ENCODE measurements at regions not wholly inside any gene's neighbourhood (a gene's known extent, or its start where the extent isn't known, plus 50 kb on each side); places are given as distances from the start of the nearest gene placed in this dataset.
A peak's percentile ranks its signal among the peaks of the same experiment; 100 is the strongest.

DNA sequence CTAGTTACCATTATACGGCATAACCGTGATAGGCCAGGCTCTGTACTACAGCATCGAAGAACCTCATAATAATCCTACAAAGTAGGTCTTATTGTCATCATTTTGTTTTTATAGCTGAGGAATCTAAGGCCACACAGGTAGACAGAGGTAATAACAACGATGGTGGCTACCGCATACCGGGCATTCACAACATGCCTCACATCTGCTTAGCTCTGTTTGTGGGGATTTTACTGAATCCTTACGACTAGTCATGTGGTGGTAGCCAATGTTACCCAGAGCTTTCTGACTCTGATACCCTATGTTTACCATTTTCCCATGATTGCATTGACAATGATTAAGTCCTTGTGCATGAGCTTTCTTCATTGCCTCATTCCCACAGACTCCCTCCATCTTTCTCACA, 269.4 kb downstream of the TCF7L2 start:
- DNase-seq (ENCODE audit: low spot score) = no peak

DNA sequence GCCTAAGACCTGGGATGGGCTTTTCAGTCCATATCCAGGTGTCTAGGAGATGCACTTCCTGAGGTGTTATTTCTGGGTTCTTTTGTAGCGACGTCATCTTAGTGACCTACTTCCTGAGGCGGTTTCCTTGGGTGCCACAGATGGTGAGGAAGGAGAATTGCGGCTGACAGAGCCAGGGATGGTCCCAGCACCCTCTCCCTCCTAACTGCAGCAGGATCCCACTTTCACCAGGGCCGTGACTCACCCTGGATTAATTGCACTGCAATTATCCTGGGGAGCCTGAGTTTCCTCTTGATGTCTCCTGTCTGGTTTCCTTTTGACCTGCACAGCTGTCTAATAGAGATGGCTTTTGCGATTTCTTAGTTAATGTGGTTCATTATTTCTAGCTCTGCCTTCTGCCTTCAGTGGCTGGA, 271.7 kb downstream of the TCF7L2 start:
- DNase-seq (ENCODE audit: low spot score) = no peak

DNA sequence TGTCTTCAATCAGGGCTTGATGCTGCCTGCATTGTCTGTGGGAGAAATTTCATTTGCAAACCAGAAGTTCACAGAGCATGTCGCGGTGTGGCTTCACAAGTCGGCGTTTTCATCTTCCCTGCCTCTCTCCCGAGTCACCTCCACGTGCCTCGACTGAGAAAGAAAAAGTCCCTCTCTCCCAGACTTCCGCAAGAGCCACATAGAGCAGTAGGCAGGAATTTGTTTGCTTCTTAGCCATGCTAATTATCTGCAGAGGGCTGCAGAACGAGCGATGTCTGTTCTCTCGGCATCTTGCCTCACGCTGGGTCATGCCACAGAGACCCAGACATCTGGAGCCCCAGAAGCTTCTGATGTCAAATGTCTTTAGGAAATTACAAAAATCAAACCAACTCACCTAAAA, 272.2 kb downstream of the TCF7L2 start:
- no peak for DNase-seq (ENCODE audit: low spot score)

DNA sequence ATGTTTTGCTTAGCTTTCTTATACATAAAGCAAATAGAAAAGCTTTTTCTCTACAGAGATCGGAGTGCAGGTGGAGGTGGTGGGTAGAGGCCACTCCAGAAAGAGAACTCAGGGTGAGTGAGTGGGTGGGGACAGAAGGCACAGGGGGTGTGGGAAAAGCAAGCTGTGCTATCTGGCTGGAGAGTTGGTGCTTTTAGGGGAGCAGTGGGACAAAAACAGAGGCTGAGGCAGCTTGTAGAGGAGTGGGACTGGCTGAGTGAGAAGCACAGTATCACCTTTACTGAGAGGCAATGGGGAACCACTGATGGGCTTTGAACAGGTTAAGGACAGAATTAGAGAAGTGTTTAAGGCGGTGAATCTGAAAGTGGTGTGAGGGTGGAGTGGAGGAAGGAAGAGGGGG, 275.3 kb downstream of the TCF7L2 start:
- DNase-seq (ENCODE audit: low spot score) = no peak

DNA sequence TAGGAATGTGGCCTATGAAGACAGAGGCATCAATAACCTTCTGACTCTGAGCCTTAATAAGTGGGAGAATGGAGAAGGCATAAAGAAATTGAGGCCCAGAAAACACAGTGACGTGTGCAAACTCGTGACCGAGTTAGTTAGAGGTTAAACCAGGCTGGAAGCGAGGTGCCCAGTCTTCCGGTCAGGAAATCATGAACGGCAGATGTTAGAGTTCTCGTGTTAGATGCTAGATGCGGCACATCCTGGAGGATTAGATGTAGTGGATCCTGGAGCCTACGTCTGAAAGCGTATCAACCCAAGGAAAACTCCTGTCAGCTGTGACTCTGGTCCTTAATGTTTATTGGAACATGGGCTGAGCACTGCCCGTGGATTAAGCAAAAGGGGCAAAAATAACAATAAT, 275.9 kb downstream of the TCF7L2 start:
- no peak for DNase-seq (ENCODE audit: low spot score)

DNA sequence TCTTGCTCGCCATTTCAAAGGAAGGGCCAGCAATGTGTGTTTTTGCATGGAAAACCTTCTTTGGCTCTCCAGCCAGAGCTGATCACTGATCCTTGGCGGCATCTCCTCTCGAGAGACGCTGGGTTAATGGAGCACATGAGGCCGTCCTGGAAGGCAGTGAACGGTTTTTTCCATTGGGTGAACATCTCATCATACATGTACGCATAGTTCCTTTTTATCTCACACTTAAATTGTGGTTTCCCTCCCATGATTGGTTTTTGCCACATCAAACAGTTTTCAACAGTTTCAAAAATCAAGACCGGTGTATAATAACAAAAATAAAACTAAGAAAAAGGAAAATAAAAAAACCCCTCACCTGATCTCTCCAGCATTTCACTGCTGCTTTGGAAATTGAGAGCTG, 276.4 kb downstream of the TCF7L2 start:
- no peak for DNase-seq (ENCODE audit: low spot score)

DNA sequence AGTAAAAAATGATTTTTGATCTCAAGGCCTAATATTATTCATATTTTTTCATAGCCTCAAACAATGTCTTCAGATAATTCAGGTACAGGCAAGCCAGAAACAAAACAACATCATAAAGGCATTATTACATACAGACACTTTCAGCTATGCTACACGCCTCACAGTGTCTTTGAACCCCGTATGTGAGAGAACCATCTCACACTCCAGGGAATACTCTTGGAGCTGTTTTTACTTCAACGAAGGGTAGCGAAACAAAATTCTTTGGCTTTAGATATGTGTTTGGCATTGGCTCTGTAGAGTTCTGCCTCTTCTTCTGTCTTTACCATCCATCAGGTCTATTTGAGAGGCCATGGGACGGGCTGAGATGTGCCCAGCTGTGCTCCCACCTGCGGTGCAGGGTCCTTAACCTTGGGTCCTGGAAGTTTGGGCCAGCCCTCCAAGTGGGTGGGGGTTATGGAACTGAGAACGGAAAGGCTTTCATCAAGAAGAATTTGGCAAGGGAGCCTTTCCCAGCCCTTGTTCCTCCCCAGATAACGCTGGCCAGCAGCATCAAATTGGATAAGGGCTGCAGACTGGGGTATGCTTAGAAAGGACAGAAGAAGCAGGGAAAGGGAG, 276.9 kb downstream of the TCF7L2 start:
- no peak for DNase-seq (ENCODE audit: low spot score)

DNA sequence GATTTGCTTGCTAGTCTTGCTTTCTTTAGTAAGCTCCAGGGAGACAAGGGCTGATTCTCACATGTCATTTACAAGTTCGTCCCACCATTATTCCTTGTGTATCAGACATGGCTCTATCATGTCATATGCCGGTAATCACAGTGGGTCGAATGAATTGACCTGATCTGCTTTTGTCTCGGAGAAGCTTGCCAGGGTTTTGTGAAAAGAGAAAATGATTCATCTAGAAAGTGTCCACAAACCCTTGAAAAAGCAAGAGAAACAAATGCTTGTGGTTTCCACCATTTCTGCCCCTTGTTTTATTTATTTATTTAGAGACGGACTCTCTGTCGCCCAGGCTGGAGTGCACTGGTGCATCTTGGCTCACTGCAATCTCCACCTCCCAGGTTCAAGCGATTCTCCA, 278.5 kb downstream of the TCF7L2 start:
- no peak for DNase-seq (ENCODE audit: low spot score)

DNA sequence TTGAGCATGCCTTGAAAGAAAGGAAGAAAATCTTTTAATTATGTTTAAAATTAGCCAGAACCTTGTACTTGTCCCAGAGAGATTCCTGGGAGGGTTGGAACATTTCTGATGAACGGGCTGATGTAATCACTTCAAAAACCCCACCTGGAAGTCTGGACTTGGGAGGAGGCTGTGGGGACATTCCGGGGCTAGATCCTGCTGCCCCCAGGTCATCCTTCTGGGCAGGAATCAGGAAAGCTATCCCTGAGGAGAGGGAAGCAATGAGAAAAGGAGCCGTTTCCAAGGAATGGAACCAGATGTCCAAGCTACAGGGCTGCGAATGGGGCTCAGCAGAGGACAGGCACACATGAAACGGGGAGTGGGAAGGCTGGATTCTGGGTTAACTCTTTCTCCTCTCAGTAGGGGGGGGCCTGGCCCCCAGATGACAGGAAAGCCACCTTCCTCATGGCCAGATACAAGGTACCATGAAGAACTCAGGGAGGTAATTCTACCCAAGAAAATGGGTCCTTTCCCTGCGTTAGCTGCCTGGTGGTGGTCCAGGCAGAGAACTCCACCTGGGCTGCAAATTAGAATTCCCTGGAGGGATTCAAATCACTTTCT, 280.1 kb downstream of the TCF7L2 start:
- no peak for DNase-seq (ENCODE audit: low spot score)

DNA sequence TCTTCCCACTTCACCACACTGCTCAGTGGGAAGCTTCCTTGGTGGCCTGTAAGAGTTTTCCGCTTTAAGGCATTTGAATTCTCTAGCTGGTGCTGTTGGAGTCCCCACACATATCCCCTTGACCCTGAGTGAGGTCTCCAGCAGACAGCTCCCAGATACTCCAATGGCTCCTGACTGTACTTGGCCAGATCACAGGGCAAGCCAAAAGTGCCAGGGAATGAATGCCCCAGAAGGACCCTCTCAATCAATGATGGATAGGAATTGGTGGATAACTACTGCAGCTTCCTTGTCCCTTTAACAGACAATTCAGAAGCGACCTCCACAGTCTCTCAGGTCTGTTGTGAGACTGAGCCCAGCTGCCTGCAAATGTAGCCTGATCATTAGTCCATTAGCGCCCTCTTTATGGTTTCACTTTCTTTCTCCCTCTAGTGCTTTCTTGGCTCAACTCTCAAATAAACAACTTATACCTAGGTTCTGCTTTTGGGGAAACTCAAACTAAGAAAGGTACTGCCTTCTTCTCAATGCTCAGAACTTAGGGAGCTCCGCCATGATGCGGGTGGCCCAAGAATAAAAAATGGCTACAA, 283.0 kb downstream of the TCF7L2 start:
- DNase-seq (ENCODE audit: low spot score) = no peak

DNA sequence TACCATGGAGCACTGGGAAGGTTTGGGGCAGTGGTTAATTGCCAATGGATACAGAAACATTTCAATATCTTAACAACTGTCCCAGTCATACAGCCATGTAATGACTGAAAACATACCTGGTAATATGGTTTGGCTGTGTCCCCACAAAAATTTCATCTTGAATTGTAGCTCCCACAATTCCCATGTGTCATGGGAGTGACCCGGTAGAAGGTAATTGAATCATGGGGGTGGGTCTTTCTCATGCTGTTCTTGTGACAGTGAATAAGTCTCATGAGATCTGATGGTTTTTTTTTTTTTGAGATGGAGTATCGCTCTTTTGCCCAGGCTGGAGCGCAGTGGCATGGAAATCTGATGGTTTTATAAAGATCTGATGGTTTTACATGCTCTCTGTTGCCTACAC, 284.4 kb downstream of the TCF7L2 start:
- no peak for DNase-seq (ENCODE audit: low spot score)

DNA sequence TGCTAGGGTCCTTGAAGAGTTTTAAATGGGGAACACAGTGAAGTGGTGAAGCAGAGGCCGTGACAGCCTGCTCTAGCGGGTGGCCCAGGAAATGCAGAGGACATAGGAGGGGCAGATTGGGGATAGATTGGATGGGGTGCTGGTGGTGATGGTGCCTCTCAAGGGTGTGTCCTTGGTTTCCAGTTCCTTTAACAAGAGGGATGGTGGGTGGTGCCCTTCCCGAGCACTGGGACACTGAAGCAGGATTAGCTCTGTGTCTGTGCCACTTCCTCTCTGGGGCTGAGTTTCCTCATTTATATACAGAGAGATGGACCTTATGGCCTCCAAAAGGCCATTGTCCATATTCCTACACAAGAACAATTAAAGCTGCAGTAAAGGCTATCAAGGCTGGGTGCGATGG, 285.5 kb downstream of the TCF7L2 start:
- peak; percentile 0 for DNase-seq (ENCODE audit: low spot score)

DNA sequence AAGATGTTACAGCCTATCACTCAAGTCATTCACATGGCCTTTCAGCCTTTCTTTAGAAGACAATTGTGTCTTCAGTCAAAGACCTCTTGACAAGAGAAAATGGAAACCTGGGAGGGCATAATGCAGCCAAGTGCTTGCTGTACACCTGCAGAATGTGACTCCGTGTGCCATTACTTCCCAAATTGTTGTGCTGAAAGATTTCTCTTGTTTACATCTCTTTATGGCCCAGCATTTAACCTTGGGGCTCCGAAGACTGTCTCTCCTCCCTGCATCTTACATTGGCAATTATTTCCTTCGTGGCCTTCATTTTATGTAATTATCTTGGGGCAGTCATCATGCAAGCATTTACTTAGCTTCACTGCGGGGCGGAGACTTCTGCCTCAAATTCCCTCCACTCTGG, 287.0 kb downstream of the TCF7L2 start:
- no peak for DNase-seq (ENCODE audit: low spot score)

DNA sequence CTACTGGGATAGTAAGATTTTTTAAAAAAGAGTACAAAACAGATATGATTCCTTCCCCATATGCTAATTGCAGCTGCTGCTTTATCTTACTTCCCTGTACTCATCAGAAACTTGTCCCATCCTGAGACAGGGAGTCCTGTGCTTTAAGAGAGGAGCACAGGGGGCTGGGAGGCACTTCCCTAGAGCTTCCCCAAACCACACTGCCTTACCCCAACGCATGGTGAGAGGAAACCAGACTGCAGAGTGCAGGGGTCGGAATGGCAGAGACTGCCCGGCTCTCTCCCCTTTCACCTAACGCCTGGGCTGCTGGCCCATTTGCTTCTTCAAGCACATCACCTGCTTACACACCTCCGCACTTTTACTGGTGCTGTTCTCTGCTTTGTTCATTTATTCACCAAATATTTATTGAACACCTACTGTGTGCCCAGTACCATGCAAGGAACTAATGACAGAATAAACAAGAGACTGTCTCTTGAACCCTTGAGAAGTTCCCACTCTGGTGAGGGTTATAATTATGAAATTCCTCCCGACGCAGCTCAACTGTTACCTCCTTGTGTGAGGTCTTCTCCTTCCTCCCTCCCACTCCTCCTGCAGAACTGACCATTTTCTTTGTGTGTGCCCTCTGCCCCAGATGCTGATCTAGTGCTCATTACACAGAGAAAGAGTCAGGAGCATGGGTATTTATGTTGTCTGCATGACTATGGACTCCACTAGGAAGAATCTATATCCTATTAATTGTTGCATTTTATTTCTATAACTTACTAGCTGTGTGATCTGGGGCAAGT, 289.7 kb downstream of the TCF7L2 start:
- no peak for DNase-seq (ENCODE audit: low spot score)

DNA sequence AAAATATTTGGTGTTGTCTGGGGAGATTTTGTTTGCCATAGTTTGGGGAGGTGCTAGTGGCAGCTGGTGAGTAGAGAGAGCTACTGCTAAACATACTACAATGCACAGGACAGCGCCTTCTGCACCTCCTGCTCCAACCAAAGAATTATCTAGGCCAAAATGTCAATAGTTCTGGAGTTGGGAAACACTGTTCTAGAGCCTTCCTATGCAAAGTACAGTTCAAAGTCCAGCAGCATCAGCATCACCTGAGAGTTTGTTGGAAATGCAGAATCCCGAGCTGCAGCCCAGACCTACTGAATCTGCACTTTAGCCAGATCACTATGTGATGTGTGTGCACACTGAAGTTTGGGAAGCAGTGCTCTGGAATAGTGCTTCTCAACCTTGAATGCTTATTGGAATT, 290.7 kb downstream of the TCF7L2 start:
- no peak for DNase-seq (ENCODE audit: low spot score)

DNA sequence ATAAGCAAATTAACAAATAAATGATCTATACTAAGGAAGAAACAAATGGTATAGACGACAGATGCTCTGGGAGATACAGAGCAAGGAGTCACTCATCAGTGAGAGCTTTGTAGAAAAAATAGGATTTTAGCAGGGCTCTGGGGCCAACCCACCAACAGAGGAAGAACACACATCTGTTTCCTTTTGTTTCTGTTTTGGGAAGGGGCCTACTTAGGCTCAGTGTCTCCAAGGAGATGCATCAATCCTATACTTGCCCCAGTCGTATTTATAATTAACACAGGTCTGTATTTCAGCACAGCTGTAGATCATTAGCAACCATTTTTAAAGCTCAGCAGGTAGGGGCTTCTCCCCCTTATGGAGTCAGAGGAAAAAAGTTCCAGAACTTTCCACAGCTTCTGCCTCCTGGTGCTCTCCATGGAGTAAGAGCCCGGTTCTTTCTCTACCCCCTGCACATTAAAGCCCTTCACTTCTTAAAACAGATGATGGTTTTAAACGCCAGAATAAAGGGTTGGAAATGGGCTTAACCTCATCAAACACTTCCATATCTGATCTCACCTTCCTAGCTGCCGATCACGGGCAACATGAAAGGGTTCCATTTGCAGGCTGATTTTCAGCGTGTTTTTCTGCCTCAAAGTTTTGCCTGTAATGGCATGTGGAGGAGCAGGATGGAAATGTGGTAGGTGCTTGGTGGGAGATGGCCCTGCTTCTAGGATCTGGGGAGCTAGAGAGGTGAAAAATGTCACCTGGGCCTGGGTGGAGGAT, 291.7 kb downstream of the TCF7L2 start:
- no peak for DNase-seq (ENCODE audit: low spot score)

DNA sequence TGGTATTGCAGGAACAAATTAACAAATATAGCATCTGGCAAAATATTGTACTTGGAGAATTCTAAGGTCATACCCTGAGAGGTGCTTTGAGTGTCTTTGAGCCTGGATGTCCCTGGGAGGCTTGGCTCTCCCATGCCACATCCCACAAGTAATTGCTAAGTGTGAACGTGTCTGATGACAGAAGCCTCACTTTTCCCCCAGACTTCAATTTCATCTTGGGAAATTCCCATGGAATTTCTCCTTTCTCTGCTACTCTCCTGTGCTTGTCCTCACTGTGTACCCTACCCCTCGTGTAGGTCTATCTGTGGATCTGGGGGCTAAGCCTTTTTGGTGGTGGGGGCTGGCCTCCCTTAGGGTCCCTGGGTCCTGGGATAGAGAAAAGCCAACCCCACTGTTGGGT, 293.3 kb downstream of the TCF7L2 start:
- DNase-seq (ENCODE audit: low spot score) = no peak

DNA sequence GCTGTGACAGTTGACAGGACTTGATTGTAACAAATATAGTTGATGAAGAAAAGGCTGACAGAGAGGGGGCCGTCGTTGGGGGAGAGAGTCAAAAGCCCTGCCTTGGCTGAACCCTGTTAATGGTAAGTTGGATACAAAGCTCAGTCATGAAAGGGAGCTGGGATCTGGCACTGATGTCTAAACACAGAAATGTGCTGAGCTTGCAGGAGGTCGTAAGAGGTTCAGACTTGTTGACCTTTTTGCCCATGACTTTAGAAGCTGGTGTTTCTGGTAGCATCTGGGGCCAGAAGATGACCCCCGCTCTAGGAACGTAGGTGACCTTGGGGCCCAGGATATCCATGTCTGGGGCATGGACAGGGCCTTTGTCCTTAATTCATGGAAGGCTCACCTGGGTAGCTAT, 294.7 kb downstream of the TCF7L2 start:
- DNase-seq (ENCODE audit: low spot score) = no peak

DNA sequence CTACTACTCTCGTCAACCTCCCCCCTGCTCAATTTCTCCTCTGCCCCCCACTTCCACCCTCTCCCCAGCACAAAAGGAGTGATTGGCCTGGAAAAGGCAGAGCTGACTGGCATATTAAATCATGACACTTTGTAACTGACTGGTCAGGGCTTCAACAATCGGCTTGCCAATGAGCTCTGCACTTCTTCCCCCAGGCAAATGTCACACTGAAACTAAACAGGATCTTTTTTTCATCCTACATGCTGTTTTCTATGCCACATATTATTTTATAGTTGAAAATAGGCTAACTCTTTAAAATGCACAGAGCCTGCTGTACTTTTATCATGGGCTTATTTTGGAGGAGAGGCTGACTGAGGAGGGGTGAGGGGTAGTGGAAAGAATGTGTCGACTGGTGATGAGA, 295.2 kb downstream of the TCF7L2 start:
- no peak for DNase-seq (ENCODE audit: low spot score)

DNA sequence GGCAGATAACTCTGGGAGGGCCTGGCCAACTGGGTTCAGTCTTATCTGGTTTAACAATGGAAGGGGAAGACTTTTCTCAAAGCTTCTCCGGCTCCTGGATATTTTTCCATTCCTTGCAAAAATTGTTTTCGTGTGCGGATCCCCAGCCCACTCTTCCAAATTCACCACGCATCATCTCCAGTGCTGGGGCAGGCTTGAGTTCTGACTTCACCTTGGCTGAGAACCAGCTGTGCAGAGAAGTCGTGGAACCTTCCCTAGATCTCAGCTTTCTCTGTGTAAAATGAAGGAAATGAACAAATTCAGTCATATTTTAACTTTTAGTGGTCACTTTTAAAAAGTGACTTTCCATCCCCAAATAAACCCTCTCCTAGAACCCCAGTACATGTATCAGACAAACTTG, 297.0 kb downstream of the TCF7L2 start:
- no peak for DNase-seq (ENCODE audit: low spot score)

DNA sequence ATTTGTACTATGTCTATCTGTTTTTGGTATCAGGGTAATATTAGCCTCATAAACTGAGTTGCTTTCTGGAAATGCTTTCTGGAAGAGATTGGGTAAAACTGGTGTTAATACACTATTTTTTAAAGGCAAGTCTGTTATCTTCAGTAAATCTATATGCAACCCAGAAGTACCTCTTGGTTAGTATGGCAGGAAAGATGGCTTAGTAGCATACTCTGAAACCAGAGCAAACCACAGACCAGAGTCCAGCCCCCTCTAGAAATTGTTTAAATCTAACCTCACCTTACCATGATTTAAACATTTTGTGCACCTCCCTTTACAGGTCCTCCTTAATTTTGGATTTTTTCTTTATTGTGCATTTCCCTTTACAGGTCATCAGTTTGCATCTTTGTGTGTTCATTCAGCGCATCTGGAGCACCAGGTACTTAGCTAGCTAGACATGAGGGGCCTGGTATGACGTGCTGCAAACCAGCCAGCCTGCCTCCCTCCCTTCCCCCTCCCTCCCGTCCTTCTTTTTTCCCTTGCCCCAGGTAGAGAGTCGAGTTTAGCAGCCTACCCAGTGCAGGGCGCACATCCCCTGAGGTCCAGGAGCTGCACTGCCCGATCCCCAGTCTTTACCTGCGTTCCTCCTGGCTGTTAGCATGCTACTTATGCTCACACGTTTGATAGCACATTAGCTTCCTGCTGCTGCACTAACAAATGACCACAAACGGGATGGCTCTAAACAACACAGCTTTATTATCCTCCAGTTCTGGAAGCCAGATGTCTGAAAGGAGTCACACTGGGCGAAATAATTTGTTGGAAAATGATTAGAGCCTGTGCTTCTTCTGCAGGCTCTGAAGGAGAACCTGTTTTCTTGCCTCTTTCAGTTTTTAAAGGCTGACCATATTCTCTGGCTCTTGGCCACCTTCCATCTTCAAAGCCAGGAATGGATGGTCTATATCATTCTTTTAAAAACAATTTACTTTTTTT, 299.9 kb upstream of the HABP2 start:
- DNase-seq (ENCODE audit: low spot score) = no peak
